ENCODE measurements at regions not wholly inside any gene's neighbourhood (a gene's known extent, or its start where the extent isn't known, plus 50 kb on each side); places are given as distances from the start of the nearest gene placed in this dataset.
A peak's percentile ranks its signal among the peaks of the same experiment; 100 is the strongest.

- DNase-seq: no peak
Measured at GRCh38 chr5:10876006-10876744, 115.1 kb upstream of the DAP start.

GRCh38 chr5:10875201-10875768 lies 114.3 kb upstream of the DAP start:
- DNase-seq: no peak

DNA sequence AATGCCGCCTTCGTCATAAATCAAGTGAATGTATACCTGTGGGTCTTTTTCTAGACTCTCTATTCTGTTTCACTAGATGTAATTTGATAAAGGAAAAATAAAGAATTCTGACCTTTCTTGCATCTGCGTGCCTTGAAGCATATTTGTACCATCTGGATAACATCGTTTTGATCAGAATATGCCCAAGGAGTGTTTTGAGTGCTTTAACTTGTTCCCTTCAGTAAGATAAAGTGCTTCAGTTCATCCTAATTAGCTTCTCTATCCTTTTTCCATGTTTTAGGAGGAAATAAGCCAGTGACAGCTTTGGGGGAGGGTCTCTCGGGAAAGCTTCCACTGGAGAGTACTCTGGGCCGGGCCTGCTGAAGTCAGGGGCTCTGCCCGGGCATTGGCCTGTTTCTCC lies 113.5 kb upstream of the DAP start:
- no peak for DNase-seq

- DNase-seq: no peak
Measured at GRCh38 chr5:10870791-10871190, 109.8 kb upstream of the DAP start.

DNA sequence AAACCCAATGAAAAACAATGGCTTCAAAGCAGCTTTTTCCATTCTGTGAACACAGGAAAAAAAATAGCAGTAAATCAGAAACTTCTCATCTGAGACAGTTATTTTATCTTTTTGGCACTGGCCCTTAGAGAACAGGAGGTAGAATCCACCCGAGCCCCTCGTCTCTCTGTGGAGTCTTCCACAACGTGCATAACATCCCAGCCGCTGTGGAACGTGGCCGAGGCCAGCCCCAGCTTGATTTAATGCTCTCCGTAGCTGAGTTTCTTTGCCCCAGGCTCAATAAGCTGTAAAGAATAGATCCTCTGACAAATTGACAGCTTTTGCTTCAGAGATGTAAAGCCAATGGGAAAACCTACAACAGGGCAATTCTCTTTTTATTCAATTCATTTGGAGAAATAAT lies 107.9 kb upstream of the DAP start:
- no peak for DNase-seq

- no peak for DNase-seq
Measured at GRCh38 chr5:10867389-10868303, 106.6 kb upstream of the DAP start.

DNA sequence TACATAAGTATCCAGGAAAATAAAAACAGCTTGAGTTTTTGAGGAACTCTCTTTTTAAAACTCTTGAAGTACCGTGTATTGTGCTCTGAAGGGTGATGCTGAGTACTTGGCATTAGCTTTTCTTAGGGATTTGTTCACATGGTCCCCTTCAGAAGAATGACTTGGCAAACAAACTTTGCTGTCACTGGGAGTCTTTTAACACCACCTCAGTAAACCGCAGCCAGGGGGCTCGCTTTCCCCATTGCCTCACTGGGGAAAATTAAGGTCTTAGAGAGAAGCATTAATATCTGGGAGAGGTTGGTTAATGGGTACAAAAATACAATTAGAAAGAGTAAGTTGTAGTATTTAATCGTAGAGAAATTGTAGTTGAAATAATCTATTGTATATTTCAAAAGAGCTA lies 105.9 kb upstream of the DAP start:
- DNase-seq: no peak

DNA sequence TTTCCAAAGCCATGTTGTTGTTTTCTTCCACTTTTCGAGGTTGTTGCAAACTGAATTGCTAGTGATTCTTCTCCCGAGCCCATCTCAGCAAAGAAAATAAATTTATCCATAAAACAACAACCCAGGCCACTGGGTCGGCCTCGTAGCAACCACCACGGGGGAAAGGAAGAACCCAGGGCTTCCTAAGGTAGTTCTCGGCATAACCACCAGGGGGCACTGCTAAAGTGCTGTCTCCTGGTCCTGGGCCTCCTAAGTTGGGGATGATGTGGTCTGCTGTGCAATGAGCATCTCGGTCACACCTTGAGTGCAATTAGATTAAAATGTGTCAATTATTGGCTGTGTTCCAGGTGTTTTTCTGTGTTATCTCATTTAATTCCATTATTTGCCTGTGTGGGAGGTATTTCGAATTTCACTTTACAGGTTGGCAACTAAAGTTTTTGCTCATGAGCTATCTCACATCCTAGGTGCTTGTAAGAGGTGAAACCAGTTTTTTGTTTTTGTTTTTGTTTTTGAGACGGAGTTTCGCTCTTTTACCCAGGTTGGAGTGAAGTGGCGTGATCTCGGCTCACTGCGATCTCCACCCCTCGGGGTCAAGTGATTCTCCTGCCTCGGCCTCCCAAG lies 102.8 kb upstream of the DAP start:
- DNase-seq: peak in 21 of 58 donors; percentile 3 to 37 (median 17)

GRCh38 chr5:10862085-10862484 lies 101.1 kb upstream of the DAP start:
- DNase-seq: no peak

DNA sequence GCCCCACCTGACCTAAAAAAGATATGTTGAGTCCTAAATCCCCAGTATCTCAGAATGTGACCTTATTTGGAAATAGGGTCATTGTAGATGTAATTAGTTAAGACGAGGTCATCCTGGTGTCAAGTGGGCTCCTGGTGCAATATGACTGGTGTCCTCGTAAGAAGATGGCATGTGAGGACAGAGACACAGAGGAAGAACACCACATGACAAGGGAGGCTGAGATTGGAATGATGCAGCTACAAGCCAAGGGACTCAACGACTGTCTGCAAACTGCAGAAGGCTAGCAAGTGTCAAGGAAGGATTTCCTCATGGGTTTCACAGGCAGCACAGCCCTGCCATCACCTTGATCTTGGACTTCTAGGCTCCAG lies 100.4 kb upstream of the DAP start:
- no peak for DNase-seq

GRCh38 chr5:10860645-10861422 lies 99.8 kb upstream of the DAP start:
- no peak for DNase-seq

GRCh38 chr5:10860196-10860543 lies 99.1 kb upstream of the DAP start:
- DNase-seq: no peak

- no peak for DNase-seq
Measured at GRCh38 chr5:10859393-10860195, 98.6 kb upstream of the DAP start.

DNA sequence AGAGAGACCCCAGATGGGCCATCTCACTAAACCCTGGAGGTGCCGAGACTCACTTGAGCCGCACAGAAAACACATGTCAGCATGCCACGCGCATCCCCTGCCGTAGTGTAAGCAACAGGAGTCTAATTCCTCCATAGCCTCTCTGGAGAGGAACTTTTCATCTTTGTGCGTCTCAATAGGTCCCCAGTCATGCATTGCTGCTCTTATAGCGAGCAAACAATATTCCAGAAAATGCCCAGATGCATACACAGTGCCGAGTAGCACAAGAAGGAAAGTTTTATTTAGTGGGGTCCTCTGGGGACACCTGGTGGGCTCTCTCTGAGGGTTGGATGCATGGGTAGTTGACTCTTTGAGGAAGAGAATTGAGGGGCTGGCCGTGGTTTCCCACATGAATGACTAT lies 97.9 kb upstream of the DAP start:
- no peak for DNase-seq

- DNase-seq: no peak
Measured at GRCh38 chr5:10858307-10858706, 97.3 kb upstream of the DAP start.

- peak in 5 of 58 donors; percentile 16 to 58 (median 36) for DNase-seq
Measured at GRCh38 chr5:10857338-10857733, 96.3 kb upstream of the DAP start.

DNA sequence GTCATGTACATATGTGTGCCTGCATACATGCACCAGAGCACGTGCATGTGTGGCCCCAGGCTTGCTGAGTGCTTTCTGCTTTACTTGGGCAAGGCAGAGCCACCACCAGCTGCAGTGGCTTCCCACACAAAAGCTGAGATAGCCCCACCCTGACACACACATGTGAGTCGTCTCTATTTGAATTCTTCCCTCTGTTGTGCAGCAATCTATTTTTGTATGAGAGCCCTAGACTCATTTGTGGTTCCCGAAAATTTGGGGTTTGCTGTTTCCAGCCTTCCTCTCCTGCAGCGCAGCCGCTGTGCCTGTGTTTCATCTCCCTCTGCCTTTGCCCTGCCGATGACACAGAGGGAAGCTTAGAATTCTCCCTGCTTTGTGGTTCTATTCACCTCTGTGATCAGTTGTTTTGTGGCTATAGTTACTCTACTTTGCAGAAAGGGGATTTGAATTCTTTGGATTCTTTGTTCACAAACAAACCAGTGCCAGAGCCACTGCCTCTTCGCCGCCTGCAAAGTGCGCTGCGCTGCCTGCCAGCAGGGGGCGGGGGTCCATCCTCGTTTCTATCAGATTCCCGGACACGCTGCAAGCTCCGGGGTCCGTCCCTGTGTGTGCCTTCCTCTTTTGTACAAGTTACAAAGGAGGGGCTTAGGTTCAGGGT lies 95.8 kb upstream of the DAP start:
- peak in 51 of 58 donors; percentile 9 to 76 (median 44) for DNase-seq

DNA sequence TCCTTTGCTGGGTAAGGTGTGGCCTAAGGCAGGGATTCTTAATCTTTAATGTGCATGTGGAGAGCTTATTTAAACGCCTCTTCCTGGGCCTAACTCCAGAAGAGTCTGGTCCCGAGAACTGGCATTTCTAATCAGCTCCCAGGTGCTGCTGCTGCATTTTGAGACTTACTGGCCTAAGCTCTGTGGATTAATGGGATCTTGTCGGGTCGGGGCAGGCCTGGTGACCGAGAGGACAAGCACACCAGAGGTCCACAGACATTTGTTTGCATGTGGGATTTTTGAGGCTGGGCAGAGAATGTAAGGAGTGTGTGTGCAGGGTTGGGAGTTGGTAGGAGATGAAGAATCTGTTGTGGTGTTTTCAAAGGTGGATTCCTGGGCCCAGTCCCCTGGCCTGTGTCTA lies 95.0 kb upstream of the DAP start:
- DNase-seq: no peak

GRCh38 chr5:10854506-10855277 lies 93.7 kb upstream of the DAP start:
- no peak for DNase-seq
